ENCODE measurements at regions not wholly inside any gene's neighbourhood (a gene's known extent, or its start where the extent isn't known, plus 50 kb on each side); places are given as distances from the start of the nearest gene placed in this dataset.

- H2BK120ac ChIP-seq (ENCODE audit: low read depth, low read length) = no peak overlapping the region
- no peak overlapping the region for H4K5ac ChIP-seq (ENCODE audit: low read length)
- H3K27ac ChIP-seq (ENCODE audit: low read depth, low read length) = no peak overlapping the region
- no peak overlapping the region for H3K23ac ChIP-seq (ENCODE audit: low read length)
- no peak overlapping the region for H3K9ac ChIP-seq (ENCODE audit: low read length)
- H3K4me1 ChIP-seq (ENCODE audit: control insufficient read depth, low read depth, low read length) = no peaks in the 10 kb centered on the region
- H2BK5ac ChIP-seq (ENCODE audit: low read length) = no peak overlapping the region
- H3K56ac ChIP-seq (ENCODE audit: low read length) = no peak overlapping the region
- no CpG with 5 or more reads among the region's 2 CpGs for WGBS (ENCODE audit: extremely low coverage, insufficient coverage, low lambda C conversion rate)
- H3K4me2 ChIP-seq (ENCODE audit: low read length) = no peak overlapping the region
- no peak overlapping the region for H2AK5ac ChIP-seq (ENCODE audit: low read length)
- H3K27me3 ChIP-seq (ENCODE audit: insufficient read depth, low read length, poor library complexity) = no peaks in the 10 kb centered on the region
- H4K8ac ChIP-seq (ENCODE audit: low read depth, low read length) = no peak overlapping the region
- H3K4ac ChIP-seq (ENCODE audit: low read depth, low read length) = no peak overlapping the region
- H2BK15ac ChIP-seq (replicated peaks; ENCODE audit: low read depth) = no peak overlapping the region
- no peaks in the 10 kb centered on the region for H3K36me3 ChIP-seq (ENCODE audit: control insufficient read depth, insufficient read depth, low read length)
- H3K79me1 ChIP-seq (ENCODE audit: low read length) = no peaks in the 10 kb centered on the region
- no peak for DNase-seq
- no peak overlapping the region for H3K4me3 ChIP-seq (ENCODE audit: low read length)
- H3K79me2 ChIP-seq (ENCODE audit: control insufficient read depth, insufficient read depth, low read length) = no peaks in the 10 kb centered on the region
- H3K18ac ChIP-seq (ENCODE audit: low read length) = no peak overlapping the region
Measured at GRCh38 chr5:50978924-50979323, 312.5 kb downstream of the PARP8 start.

DNA sequence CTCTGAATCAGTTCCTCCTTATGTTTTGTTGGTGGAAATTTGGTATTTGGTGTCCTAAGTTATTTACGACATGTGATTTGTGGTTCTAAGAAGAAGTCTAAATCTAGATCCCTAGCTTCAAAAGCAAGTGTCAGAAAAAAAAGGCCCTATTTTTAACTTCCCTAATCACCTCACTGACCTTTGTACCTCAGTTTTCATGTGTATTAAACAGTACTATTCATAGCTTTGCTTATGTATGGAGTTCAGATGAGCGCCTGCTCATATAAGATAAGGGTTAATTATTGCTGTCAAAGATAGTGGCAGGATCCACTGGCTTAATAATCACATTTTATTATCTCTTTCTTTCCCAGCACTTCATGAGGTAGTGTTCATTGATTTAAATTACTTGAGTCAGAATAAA, 318.2 kb downstream of the PARP8 start:
- Histone ChIP-seq H3K9ac (ENCODE audit: low read length) (no peak overlapping the region), H3K56ac (ENCODE audit: low read length) (no peak overlapping the region), H3K27ac (ENCODE audit: low read depth, low read length) (no peak overlapping the region), H2BK120ac (ENCODE audit: low read depth, low read length) (no peak overlapping the region), H3K23ac (ENCODE audit: low read length) (no peak overlapping the region), H4K5ac (ENCODE audit: low read length) (no peak overlapping the region), H3K4ac (ENCODE audit: low read depth, low read length) (no peak overlapping the region), H3K18ac (ENCODE audit: low read length) (no peak overlapping the region), H4K8ac (ENCODE audit: low read depth, low read length) (no peak overlapping the region), H3K79me1 (ENCODE audit: low read length) (no peaks in the 10 kb centered on the region), H3K4me1 (ENCODE audit: control insufficient read depth, low read depth, low read length) (no peaks in the 10 kb centered on the region), H3K36me3 (ENCODE audit: control insufficient read depth, insufficient read depth, low read length) (no peaks in the 10 kb centered on the region), H2BK15ac (replicated peaks; ENCODE audit: low read depth) (no peak overlapping the region), H3K79me2 (ENCODE audit: control insufficient read depth, insufficient read depth, low read length) (no peaks in the 10 kb centered on the region), H2AK5ac (ENCODE audit: low read length) (no peak overlapping the region), H3K27me3 (ENCODE audit: insufficient read depth, low read length, poor library complexity) (no peaks in the 10 kb centered on the region), H2BK5ac (ENCODE audit: low read length) (no peak overlapping the region), H3K4me3 (ENCODE audit: low read length) (no peak overlapping the region), H3K4me2 (ENCODE audit: low read length) (no peak overlapping the region)
- no peak for DNase-seq
- no CpG with 5 or more reads among the region's 2 CpGs for WGBS (ENCODE audit: extremely low coverage, insufficient coverage, low lambda C conversion rate)

DNA sequence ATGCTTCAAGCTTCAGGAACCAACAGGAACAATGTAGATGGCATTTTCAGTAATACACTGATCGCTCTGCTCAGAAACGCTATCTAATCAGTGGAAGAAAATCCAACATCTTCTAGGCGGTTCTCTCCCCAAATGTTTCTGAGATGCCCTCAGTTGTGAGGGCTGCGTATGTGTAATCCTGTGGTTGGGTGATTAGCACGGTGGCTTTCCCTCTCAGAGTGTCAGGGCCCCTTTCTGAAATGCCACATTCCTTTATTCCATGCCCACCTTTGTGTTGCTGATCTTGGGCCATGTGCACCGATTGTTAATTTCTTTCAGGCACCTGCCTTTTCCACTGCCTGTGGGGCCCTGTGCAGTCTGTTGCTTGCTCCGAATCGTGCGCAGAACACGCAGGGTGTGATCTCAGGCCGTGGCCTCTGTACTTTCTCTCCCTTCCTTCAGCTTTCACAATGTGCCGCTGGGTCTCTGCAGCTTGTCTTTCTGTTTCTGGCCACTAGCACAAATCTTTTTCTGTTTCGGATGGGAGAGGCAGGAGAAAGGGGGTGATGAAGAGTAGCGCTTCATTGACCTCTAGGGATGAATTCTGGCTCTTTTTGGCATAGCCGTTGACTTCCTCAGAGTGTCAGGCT, 324.0 kb downstream of the PARP8 start:
- Histone ChIP-seq H4K8ac (ENCODE audit: low read depth, low read length) (no peak overlapping the region), H2BK120ac (ENCODE audit: low read depth, low read length) (no peak overlapping the region), H3K4me3 (ENCODE audit: low read length) (no peak overlapping the region), H2AK5ac (ENCODE audit: low read length) (no peak overlapping the region), H3K36me3 (ENCODE audit: control insufficient read depth, insufficient read depth, low read length) (no peaks in the 10 kb centered on the region), H3K9ac (ENCODE audit: low read length) (no peak overlapping the region), H4K5ac (ENCODE audit: low read length) (no peak overlapping the region), H3K27ac (ENCODE audit: low read depth, low read length) (no peak overlapping the region), H3K4ac (ENCODE audit: low read depth, low read length) (no peak overlapping the region), H3K4me2 (ENCODE audit: low read length) (no peak overlapping the region), H2BK15ac (replicated peaks; ENCODE audit: low read depth) (no peak overlapping the region), H2BK5ac (ENCODE audit: low read length) (no peak overlapping the region), H3K56ac (ENCODE audit: low read length) (no peak overlapping the region), H3K79me1 (ENCODE audit: low read length) (no peaks in the 10 kb centered on the region), H3K4me1 (ENCODE audit: control insufficient read depth, low read depth, low read length) (no peaks in the 10 kb centered on the region), H3K27me3 (ENCODE audit: insufficient read depth, low read length, poor library complexity) (no peaks in the 10 kb centered on the region), H3K18ac (ENCODE audit: low read length) (no peak overlapping the region), H3K79me2 (ENCODE audit: control insufficient read depth, insufficient read depth, low read length) (no peaks in the 10 kb centered on the region), H3K23ac (ENCODE audit: low read length) (no peak overlapping the region)
- DNase-seq = no peak
- WGBS (ENCODE audit: extremely low coverage, insufficient coverage, low lambda C conversion rate) = no CpG with 5 or more reads among the region's 15 CpGs

DNA sequence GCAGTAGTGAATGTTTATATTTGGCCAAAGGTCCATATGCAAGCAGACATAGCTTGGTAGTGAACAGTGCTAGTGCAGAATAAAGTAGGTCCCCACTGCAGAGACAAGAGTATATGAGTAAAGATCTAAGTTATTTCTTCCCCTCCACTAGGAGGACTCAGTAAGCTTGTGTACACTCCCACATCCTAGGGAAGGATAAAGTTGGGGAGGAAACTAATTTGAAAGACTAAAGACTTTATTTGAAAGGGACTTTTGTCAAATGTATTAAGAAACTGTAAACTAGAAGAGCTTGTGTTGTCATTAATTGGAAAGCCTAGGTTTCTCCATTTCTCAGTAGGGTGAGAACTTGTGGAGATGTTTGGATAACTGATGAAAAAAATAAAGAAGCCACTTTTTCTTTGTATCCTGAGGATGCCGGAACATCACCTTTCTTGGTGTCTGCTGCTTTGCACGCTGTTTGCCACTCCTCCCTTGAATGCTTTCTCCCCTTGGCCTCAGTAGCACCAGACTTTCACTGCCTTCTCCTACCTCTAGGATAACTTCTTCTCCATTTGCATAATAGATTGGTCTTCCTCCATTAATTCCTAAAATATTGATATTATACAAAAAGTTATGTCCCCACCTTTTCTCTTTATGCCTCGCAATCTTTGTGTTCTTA, 329.0 kb downstream of the PARP8 start:
- Histone ChIP-seq H2AK5ac (ENCODE audit: low read length) (no peak overlapping the region), H3K56ac (ENCODE audit: low read length) (no peak overlapping the region), H3K27ac (ENCODE audit: low read depth, low read length) (no peak overlapping the region), H4K8ac (ENCODE audit: low read depth, low read length) (no peak overlapping the region), H2BK15ac (replicated peaks; ENCODE audit: low read depth) (no peak overlapping the region), H3K79me2 (ENCODE audit: control insufficient read depth, insufficient read depth, low read length) (no peaks in the 10 kb centered on the region), H3K36me3 (ENCODE audit: control insufficient read depth, insufficient read depth, low read length) (no peaks in the 10 kb centered on the region), H3K18ac (ENCODE audit: low read length) (no peak overlapping the region), H3K4me2 (ENCODE audit: low read length) (no peak overlapping the region), H3K23ac (ENCODE audit: low read length) (no peak overlapping the region), H2BK5ac (ENCODE audit: low read length) (no peak overlapping the region), H3K9ac (ENCODE audit: low read length) (no peak overlapping the region), H3K27me3 (ENCODE audit: insufficient read depth, low read length, poor library complexity) (no peaks in the 10 kb centered on the region), H3K4me3 (ENCODE audit: low read length) (no peak overlapping the region), H2BK120ac (ENCODE audit: low read depth, low read length) (no peak overlapping the region), H3K4me1 (ENCODE audit: control insufficient read depth, low read depth, low read length) (no peaks in the 10 kb centered on the region), H4K5ac (ENCODE audit: low read length) (no peak overlapping the region), H3K79me1 (ENCODE audit: low read length) (no peaks in the 10 kb centered on the region), H3K4ac (ENCODE audit: low read depth, low read length) (no peak overlapping the region)
- peak; percentile 31 for DNase-seq
- no CpG with 5 or more reads among the region's 3 CpGs for WGBS (ENCODE audit: extremely low coverage, insufficient coverage, low lambda C conversion rate)

GRCh38 chr5:51001227-51001923, 334.9 kb downstream of the PARP8 start:
- Histone ChIP-seq H2BK120ac (ENCODE audit: low read depth, low read length) (no peak overlapping the region), H2BK15ac (replicated peaks; ENCODE audit: low read depth) (no peak overlapping the region), H3K27me3 (ENCODE audit: insufficient read depth, low read length, poor library complexity) (no peaks in the 10 kb centered on the region), H3K56ac (ENCODE audit: low read length) (no peak overlapping the region), H3K4me2 (ENCODE audit: low read length) (no peak overlapping the region), H3K9ac (ENCODE audit: low read length) (no peak overlapping the region), H3K4ac (ENCODE audit: low read depth, low read length) (no peak overlapping the region), H3K79me2 (ENCODE audit: control insufficient read depth, insufficient read depth, low read length) (no peaks in the 10 kb centered on the region), H3K18ac (ENCODE audit: low read length) (no peak overlapping the region), H2BK5ac (ENCODE audit: low read length) (no peak overlapping the region), H4K8ac (ENCODE audit: low read depth, low read length) (no peak overlapping the region), H4K5ac (ENCODE audit: low read length) (no peak overlapping the region), H3K4me3 (ENCODE audit: low read length) (no peak overlapping the region), H3K36me3 (ENCODE audit: control insufficient read depth, insufficient read depth, low read length) (no peaks in the 10 kb centered on the region), H3K79me1 (ENCODE audit: low read length) (no peaks in the 10 kb centered on the region), H3K23ac (ENCODE audit: low read length) (no peak overlapping the region), H3K27ac (ENCODE audit: low read depth, low read length) (no peak overlapping the region), H2AK5ac (ENCODE audit: low read length) (no peak overlapping the region), H3K4me1 (ENCODE audit: control insufficient read depth, low read depth, low read length) (no peaks in the 10 kb centered on the region)
- DNase-seq = no peak
- 100% methylated on average over 1 of the region's 4 CpGs for WGBS (ENCODE audit: extremely low coverage, insufficient coverage, low lambda C conversion rate)
